ENCODE measurements at regions not wholly inside any gene's neighbourhood (a gene's known extent, or its start where the extent isn't known, plus 50 kb on each side); places are given as distances from the start of the nearest gene placed in this dataset.
"Not testable (repeated sequence)": the region's sequence is repeated elsewhere in the genome, so short reads cannot be mapped to it uniquely, and the experiment has no call there.

DNA sequence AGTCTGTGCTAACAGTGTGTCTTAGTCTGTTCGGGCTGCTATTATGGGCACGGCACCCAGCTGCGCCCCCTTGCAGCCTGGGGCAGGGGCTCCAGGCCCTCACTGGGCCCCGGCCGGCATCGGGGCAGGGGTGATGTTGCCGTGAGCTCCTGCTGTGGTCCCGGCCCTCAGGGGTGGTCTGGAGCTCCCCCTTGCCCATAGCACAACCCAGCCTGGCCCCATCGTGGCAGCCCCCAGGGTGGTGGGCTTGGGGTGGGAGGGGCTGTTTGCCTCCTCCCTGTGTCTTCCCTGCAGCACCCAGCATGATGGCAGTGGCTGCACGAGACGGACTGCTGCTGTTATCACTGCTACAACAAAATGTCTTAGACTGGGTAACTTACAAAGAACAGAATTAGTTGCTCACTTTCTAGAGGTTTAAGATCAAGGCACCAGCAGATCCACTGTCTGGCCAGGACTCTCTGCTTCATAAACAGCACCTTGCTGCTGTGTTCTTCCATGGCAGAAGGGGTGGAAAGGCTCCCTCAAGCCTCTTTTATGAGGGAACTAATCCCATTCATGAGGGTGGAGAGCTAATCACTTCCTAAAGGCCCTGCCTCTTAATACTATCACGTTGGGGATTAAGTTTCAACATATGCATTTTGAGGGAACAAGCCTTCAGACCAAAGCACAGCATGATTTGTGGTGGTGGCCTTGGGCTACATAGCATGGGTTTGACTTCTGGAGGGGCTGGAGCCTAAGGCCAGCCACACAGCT lies 149.5 kb downstream of the SEC23IP start:
- no peak for DNase-seq (ENCODE audit: insufficient read length, low spot score)
- no peak for FAIRE-seq
- TF ChIP-seq PAX5 (IDR thresholded peaks at IDR 0.05; ENCODE audit: insufficient read depth, low read length, severe bottlenecking), result no peak
- no peak for TF ChIP-seq TAF1 (IDR thresholded peaks at IDR 0.05; ENCODE audit: low read depth, low read length)
- TF ChIP-seq POLR2AphosphoS5 (IDR thresholded peaks at IDR 0.05; ENCODE audit: low read depth, low read length), result no peak
- no peak for TF ChIP-seq SPI1 (IDR thresholded peaks at IDR 0.05; ENCODE audit: low read depth, low read length)
- no peak for TF ChIP-seq POU2F2 (IDR thresholded peaks at IDR 0.05; ENCODE audit: low read depth, low read length)
- TF ChIP-seq POLR2A (IDR thresholded peaks at IDR 0.05; ENCODE audit: low read depth, low read length), result no peak

DNA sequence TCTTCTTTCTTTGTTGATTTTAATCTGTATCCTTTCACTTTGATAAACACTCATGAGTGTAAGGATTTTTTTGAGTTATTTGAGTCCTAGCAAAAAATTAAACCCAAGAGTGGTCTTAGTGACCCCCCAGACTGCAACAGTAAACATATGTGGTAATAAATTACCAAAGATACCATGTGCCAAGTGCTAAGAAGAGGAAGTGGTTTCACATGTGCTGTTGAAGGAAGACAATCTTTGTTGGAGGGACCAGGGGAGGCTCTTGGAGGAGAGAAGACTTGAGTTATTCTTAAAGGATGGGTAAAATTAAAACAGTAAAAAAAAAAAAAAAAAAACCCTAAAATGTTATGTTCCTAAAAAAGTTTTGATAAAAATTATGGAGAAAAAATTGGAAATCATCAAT lies 150.2 kb downstream of the SEC23IP start:
- TF ChIP-seq TAF1 (IDR thresholded peaks at IDR 0.05; ENCODE audit: low read depth, low read length) (no peak), POLR2AphosphoS5 (IDR thresholded peaks at IDR 0.05; ENCODE audit: low read depth, low read length) (no peak), POU2F2 (IDR thresholded peaks at IDR 0.05; ENCODE audit: low read depth, low read length) (no peak), PAX5 (IDR thresholded peaks at IDR 0.05; ENCODE audit: insufficient read depth, low read length, severe bottlenecking) (no peak), POLR2A (IDR thresholded peaks at IDR 0.05; ENCODE audit: low read depth, low read length) (no peak)
- no peak for FAIRE-seq
- no peak for DNase-seq (ENCODE audit: insufficient read length, low spot score)

DNA sequence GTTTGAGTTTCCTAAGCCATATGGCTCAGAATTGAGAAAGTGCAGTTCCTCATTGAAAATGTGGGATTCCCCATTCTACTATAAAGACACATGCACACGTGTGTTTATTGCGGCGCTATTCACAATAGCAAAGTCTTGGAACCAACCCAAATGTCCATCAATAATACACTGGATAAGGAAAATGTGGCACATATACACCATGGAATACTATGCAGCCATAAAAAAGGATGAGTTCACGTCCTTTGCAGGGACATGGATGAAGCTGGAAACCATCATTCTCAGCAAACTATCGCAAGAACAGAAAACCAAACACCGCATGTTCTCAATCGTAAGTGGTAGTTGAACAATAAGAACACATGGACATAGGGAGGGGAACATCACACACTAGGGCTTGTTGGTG lies 154.8 kb downstream of the SEC23IP start:
- not testable (repeated sequence) for DNase-seq (ENCODE audit: insufficient read length, low spot score); FAIRE-seq

DNA sequence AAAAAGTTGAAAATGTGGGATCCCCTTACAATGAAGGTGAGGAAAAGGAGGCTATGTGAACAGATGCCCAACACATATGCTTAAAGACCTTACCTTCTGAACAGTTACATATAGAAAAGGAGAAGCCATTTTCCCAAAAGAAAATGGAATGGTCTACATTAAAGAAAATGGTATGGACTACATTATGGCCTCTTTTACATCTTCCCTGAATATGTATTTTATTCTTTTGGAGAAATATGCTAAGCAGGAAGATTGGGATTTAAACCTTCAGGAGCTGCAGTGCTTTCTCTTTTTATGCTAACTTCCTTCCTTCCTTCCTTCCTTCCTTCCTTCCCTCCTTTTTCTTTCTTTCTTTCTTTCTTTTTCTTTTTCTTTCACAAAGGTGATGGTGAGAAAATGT lies 155.4 kb downstream of the SEC23IP start:
- FAIRE-seq (no peak), DNase-seq (ENCODE audit: insufficient read length, low spot score) (no peak)
- TF ChIP-seq PAX5 (IDR thresholded peaks at IDR 0.05; ENCODE audit: insufficient read depth, low read length, severe bottlenecking) (no peak), POLR2A (IDR thresholded peaks at IDR 0.05; ENCODE audit: low read depth, low read length) (no peak), POLR2AphosphoS5 (IDR thresholded peaks at IDR 0.05; ENCODE audit: low read depth, low read length) (no peak), TAF1 (IDR thresholded peaks at IDR 0.05; ENCODE audit: low read depth, low read length) (no peak), POU2F2 (IDR thresholded peaks at IDR 0.05; ENCODE audit: low read depth, low read length) (no peak), SPI1 (IDR thresholded peaks at IDR 0.05; ENCODE audit: low read depth, low read length) (no peak)

DNA sequence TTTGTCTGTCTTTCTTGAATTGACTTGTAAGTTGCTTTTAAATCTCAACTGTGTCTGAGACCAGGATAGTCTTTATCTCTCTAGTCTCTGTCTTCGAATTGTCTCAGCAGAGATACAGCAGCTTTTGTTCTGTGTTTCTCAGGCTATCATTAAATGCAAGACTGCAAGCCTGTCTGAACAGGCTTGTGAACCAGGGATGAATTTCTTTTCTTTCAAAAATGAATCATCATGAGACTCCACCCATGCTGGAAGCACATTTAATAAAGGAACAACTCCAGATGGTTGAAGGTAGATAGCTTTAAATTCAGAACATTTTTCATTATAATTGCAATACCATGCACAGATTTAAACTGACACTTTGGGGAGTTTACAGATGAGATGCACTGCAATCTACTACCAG lies 155.9 kb downstream of the SEC23IP start:
- FAIRE-seq (no peak), DNase-seq (ENCODE audit: insufficient read length, low spot score) (no peak)
- TF ChIP-seq POLR2AphosphoS5 (IDR thresholded peaks at IDR 0.05; ENCODE audit: low read depth, low read length) (no peak), PAX5 (IDR thresholded peaks at IDR 0.05; ENCODE audit: insufficient read depth, low read length, severe bottlenecking) (no peak), SPI1 (IDR thresholded peaks at IDR 0.05; ENCODE audit: low read depth, low read length) (no peak), TAF1 (IDR thresholded peaks at IDR 0.05; ENCODE audit: low read depth, low read length) (no peak), POLR2A (IDR thresholded peaks at IDR 0.05; ENCODE audit: low read depth, low read length) (no peak)

DNA sequence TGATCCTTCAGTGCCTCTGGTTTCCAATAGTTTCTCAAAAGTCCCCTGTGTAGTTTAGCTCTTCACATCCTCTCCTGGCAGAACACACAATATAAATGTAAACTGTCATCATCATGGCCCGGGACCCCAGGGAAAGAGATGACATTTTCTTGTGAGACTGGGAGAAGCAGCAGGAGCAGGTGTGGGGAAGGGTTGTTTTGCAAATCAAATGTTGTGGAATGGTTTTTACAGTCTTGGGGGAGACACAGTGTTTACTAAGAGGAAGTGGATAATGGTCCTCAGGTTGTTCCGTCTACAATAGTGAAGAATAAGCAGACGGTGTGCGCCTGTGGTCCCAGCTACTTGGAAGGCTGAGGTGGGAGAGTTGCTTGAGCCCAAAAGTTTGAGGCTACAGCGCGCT lies 159.1 kb downstream of the SEC23IP start:
- DNase-seq (ENCODE audit: insufficient read length, low spot score), result no peak
- TF ChIP-seq POLR2A (IDR thresholded peaks at IDR 0.05; ENCODE audit: low read depth, low read length) (no peak), SPI1 (IDR thresholded peaks at IDR 0.05; ENCODE audit: low read depth, low read length) (no peak), PAX5 (IDR thresholded peaks at IDR 0.05; ENCODE audit: insufficient read depth, low read length, severe bottlenecking) (no peak), POLR2AphosphoS5 (IDR thresholded peaks at IDR 0.05; ENCODE audit: low read depth, low read length) (no peak), TAF1 (IDR thresholded peaks at IDR 0.05; ENCODE audit: low read depth, low read length) (no peak), POU2F2 (IDR thresholded peaks at IDR 0.05; ENCODE audit: low read depth, low read length) (no peak)
- FAIRE-seq, result peak; percentile 35

DNA sequence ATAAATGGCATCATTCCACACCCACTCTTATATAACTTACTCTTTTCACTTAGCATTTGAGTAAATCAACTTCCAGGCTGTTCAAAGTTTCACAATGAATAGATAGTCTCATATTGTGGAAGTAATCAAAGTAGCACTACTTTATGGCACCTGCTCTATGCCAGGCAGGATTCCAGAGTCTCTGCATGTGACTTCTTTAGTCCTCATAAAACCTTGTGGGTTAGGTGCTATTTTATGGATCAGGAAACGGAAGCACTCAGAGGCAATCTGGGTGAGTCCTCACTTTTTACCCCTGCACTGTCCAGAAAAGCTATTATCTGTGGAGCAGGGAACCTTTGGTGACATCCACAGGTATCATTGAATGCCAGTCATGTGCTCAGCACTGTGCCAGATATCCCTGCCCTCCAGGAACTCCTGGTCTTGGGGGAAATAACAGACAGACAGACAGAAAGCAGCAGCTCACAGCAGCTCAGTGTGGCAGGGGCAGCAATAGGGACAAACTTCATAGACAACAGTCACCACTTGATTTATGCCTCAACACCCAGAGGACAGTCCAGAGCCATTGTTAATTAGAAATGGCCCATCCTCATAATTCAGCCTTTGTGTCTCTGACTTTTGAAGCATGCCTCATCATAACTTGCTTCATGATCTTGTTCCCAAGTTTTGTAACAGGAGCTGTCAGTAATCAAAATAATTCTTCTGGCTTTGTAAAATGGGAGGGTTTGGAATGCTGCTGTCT lies 160.6 kb downstream of the SEC23IP start:
- DNase-seq (ENCODE audit: insufficient read length, low spot score) (no peak), FAIRE-seq (no peak)
- no peak for TF ChIP-seq TAF1 (IDR thresholded peaks at IDR 0.05; ENCODE audit: low read depth, low read length)

DNA sequence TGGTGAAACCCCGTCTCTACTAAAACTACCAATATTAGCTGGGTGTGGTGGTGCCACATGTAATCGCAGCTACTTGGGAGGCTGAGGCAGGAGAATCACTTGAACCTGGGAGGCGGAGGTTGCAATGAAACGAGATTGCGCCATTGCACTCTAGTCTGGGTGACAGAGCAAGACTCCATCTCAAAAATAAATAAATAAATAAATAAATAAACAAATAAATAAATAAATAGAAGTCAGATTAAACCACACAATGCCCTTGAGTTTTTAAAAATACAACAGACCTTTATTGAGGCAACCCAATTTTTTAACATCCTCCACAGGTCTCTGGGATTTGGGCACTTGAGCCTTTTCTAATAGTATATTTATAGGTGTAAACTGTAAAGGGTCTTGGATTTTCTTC lies 167.3 kb downstream of the SEC23IP start:
- FAIRE-seq, result not testable (repeated sequence)

DNA sequence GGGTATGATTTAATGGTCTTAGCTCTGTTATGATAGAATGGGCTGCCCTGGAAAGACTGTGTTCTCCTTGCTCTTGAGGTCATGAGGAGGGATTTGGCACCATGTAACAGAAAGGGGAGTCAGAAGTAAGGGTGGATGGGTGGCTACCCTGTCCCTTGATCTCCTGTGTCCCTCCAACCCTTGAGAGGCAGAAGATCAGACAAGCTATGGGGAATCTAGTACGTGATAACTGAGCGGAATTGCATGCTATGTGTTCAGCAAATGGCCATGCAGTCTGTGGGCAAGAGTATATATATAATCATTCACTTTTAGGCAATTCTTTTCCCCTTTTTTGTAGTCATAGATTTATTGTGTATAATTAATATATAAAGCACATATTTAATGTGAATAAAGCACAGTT lies 174.9 kb downstream of the SEC23IP start:
- FAIRE-seq, result no peak
- TF ChIP-seq POLR2AphosphoS5 (IDR thresholded peaks at IDR 0.05; ENCODE audit: low read depth, low read length), result no peak
- TF ChIP-seq POU2F2 (IDR thresholded peaks at IDR 0.05; ENCODE audit: low read depth, low read length), result no peak
- no peak for TF ChIP-seq POLR2A (IDR thresholded peaks at IDR 0.05; ENCODE audit: low read depth, low read length)
- TF ChIP-seq TAF1 (IDR thresholded peaks at IDR 0.05; ENCODE audit: low read depth, low read length), result no peak
- TF ChIP-seq PAX5 (IDR thresholded peaks at IDR 0.05; ENCODE audit: insufficient read depth, low read length, severe bottlenecking), result no peak
- TF ChIP-seq SPI1 (IDR thresholded peaks at IDR 0.05; ENCODE audit: low read depth, low read length), result no peak
- DNase-seq (ENCODE audit: insufficient read length, low spot score), result no peak

More for the DNA sequence above, 167.3 kb downstream of the SEC23IP start:
- not testable (repeated sequence) for DNase-seq (ENCODE audit: insufficient read length, low spot score)

DNA sequence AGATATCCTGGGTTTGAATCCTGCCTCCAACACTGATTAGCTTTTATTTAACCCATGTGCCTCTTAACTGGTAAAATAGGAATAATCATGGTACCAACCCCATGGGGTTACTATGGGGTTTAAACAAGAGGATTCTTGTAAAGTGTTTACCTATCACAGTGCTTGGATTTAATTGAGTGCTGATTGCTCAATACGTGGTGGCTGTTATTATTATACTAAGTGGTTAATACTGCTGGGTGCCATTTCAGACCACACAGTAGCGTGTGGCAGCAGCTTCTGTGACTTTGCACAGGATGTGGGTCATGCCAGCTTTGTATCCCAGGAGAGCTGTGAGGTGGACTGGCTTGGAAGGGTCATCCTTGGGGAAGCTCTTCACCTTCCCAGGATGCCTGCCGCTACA lies 177.2 kb downstream of the SEC23IP start:
- FAIRE-seq (no peak), DNase-seq (ENCODE audit: insufficient read length, low spot score) (no peak)
- TF ChIP-seq POLR2AphosphoS5 (IDR thresholded peaks at IDR 0.05; ENCODE audit: low read depth, low read length) (no peak), POLR2A (IDR thresholded peaks at IDR 0.05; ENCODE audit: low read depth, low read length) (no peak), PAX5 (IDR thresholded peaks at IDR 0.05; ENCODE audit: insufficient read depth, low read length, severe bottlenecking) (no peak), SPI1 (IDR thresholded peaks at IDR 0.05; ENCODE audit: low read depth, low read length) (no peak), POU2F2 (IDR thresholded peaks at IDR 0.05; ENCODE audit: low read depth, low read length) (no peak), TAF1 (IDR thresholded peaks at IDR 0.05; ENCODE audit: low read depth, low read length) (no peak)
